RWPE2 (cell line): ENCODE measurements at regions not wholly inside any gene's neighbourhood (a gene's known extent, or its start where the extent isn't known, plus 50 kb on each side); places are given as distances from the start of the nearest gene placed in this dataset.
A peak's percentile ranks its signal among the peaks of the same experiment; 100 is the strongest.

Experiments
- ATAC-seq: fragments of 200-7000 bp; cut with Tn5 transposase; 3 replicates; pipeline ENCODE4 v1.9.1; 2021; ENCODE audit warnings: low read depth
- DNase-seq: peaks from one replicate; pipeline ENCODE4 v3.0.0-alpha.2; 2020; ENCODE audit warnings: low spot score
- H3K27ac ChIP-seq: fragments of 450-650 bp; 2 replicates; pipeline ENCODE4 v1.5.1; 2017; ENCODE audit warnings: mild to moderate bottlenecking; ENCODE audit not compliant: poor library complexity, severe bottlenecking
- H3K27me3 ChIP-seq: fragments of 250-450 bp; sonication (Bioruptor Pico); 2 replicates; pipeline ENCODE4 v1.5.1; 2021; ENCODE audit warnings: mild to moderate bottlenecking, moderate library complexity; ENCODE audit not compliant: insufficient read depth, poor library complexity, severe bottlenecking
- H3K36me3 ChIP-seq: fragments of 250-450 bp; sonication (Bioruptor Pico); 2 replicates; pipeline ENCODE4 v1.5.1; 2020; ENCODE audit warnings: low read depth, mild to moderate bottlenecking, moderate library complexity
- H3K4me1 ChIP-seq: fragments of 250-450 bp; sonication (Bioruptor Pico); 2 replicates; pipeline ENCODE4 v1.5.1; 2021; ENCODE audit warnings: mild to moderate bottlenecking, moderate library complexity; ENCODE audit not compliant: insufficient read depth, poor library complexity, severe bottlenecking
- H3K4me3 ChIP-seq: fragments of 250-450 bp; sonication (Bioruptor Pico); 2 replicates; pipeline ENCODE4 v1.5.1; 2021; ENCODE audit warnings: mild to moderate bottlenecking, moderate library complexity; ENCODE audit not compliant: severe bottlenecking
- H3K9me3 ChIP-seq: fragments of 250-450 bp; sonication (Bioruptor Pico); 2 replicates; pipeline ENCODE4 v1.5.1; 2021; ENCODE audit warnings: mild to moderate bottlenecking, moderate library complexity; ENCODE audit not compliant: severe bottlenecking
- CTCF ChIP-seq: fragments of 450-650 bp; IDR thresholded peaks from one replicate; pipeline ENCODE4 v1.5.1; 2017; ENCODE audit warnings: mild to moderate bottlenecking, moderate library complexity; ENCODE audit not compliant: poor library complexity, severe bottlenecking

GRCh38 chr9:111161015-111161415 lies 122.7 kb upstream of the LPAR1 start:
- Histone ChIP-seq H3K36me3 (no peaks in the 10 kb centered on the region), H3K9me3 (no peaks in the 10 kb centered on the region), H3K4me1 (no peaks in the 10 kb centered on the region), H3K27me3 (no peaks in the 10 kb centered on the region), H3K27ac (no peak overlapping the region), H3K4me3 (no peak overlapping the region)
- no peak for TF ChIP-seq CTCF
- no peak for DNase-seq
- peak; percentile 60; the same call in 2 of the 3 replicates for ATAC-seq

GRCh38 chr9:111158999-111159398 lies 120.7 kb upstream of the LPAR1 start:
- no peaks in the 10 kb centered on the region for H3K27me3 ChIP-seq
- no peak overlapping the region for H3K27ac ChIP-seq
- no peak overlapping the region for H3K4me3 ChIP-seq
- no peaks in the 10 kb centered on the region for H3K36me3 ChIP-seq
- no peaks in the 10 kb centered on the region for H3K4me1 ChIP-seq
- ATAC-seq (no peak), DNase-seq (no peak)
- H3K9me3 ChIP-seq, result no peaks in the 10 kb centered on the region
- no peak for TF ChIP-seq CTCF

- H3K27me3 ChIP-seq, result no peaks in the 10 kb centered on the region
- H3K9me3 ChIP-seq, result no peaks in the 10 kb centered on the region
- DNase-seq, result no peak
- H3K4me1 ChIP-seq, result no peaks in the 10 kb centered on the region
- no peak for ATAC-seq
- no peak overlapping the region for H3K27ac ChIP-seq
- no peak for TF ChIP-seq CTCF
- H3K36me3 ChIP-seq, result no peaks in the 10 kb centered on the region
- H3K4me3 ChIP-seq, result no peak overlapping the region
Observed at GRCh38 chr9:111158363-111158762, 120.1 kb upstream of the LPAR1 start.

- Histone ChIP-seq H3K27ac (no peak overlapping the region), H3K27me3 (no peaks in the 10 kb centered on the region), H3K4me3 (no peak overlapping the region), H3K4me1 (peaks cover 3% of the 10 kb centered on the region), H3K9me3 (no peaks in the 10 kb centered on the region), H3K36me3 (no peaks in the 10 kb centered on the region)
- TF ChIP-seq CTCF, result no peak
- no peak for DNase-seq
- no peak for ATAC-seq
Observed at GRCh38 chr9:111154081-111154562, 115.9 kb upstream of the LPAR1 start.

- Histone ChIP-seq H3K36me3 (no peaks in the 10 kb centered on the region), H3K9me3 (no peaks in the 10 kb centered on the region), H3K27me3 (no peaks in the 10 kb centered on the region), H3K4me1 (peaks cover 3% of the 10 kb centered on the region), H3K4me3 (no peak overlapping the region), H3K27ac (no peak overlapping the region)
- no peak for TF ChIP-seq CTCF
- ATAC-seq (no peak), DNase-seq (no peak)
Observed at GRCh38 chr9:111152614-111153406, 114.5 kb upstream of the LPAR1 start.
